IMR-90 (cell line): ENCODE measurements at regions not wholly inside any gene's neighbourhood (a gene's known extent, or its start where the extent isn't known, plus 50 kb on each side); places are given as distances from the start of the nearest gene placed in this dataset.

Experiments used
- ATAC-seq: fragments of 200-7000 bp; cut with Tn5 transposase; 2 replicates; pipeline ENCODE4 v1.9.1; 2020; ENCODE audit warnings: low read depth, mild to moderate bottlenecking, moderate library complexity
- BruUV-seq: library from RNA; stranded (reverse); fragments of 400-500 nt; replicated peaks from 2 replicates; lab custom pipeline; 2021; lab: Mats Ljungman, UMichigan
- CTCF ChIA-PET: fragments of 300-600 bp; formaldehyde crosslinking; extraction: SDS; loops from one replicate; lab custom pipeline; 2021; ENCODE audit warnings: antibody characterized with exemption; lab: Yijun Ruan, JAX
- POLR2A ChIA-PET: fragments of 300-600 bp; sonication (Branson Sonifier 250); formaldehyde crosslinking; loops from one replicate; lab custom pipeline; 2022; ENCODE audit warnings: antibody characterized with exemption; ENCODE audit not compliant: unreplicated experiment; lab: Charles Lee
- DNase-seq: peaks from one replicate; pipeline ENCODE4 v3.0.0; 2013
- H2AFZ ChIP-seq: replicated peaks from 2 replicates; pipeline ENCODE3; 2013; ENCODE audit warnings: low read length, mild to moderate bottlenecking; ENCODE audit not compliant: poor library complexity
- H2AK5ac ChIP-seq: 2 replicates; pipeline ENCODE4 v1.6.1; 2013; ENCODE audit warnings: low read depth, low read length, inconsistent platforms
- H2AK9ac ChIP-seq: replicated peaks from 2 replicates; pipeline ENCODE3; 2013; ENCODE audit warnings: mild to moderate bottlenecking, low read depth, low read length, moderate library complexity; ENCODE audit not compliant: poor library complexity
- H2BK120ac ChIP-seq: 2 replicates; pipeline ENCODE4 v1.6.1; 2013; ENCODE audit warnings: low read depth, low read length, inconsistent platforms
- H2BK15ac ChIP-seq: 3 replicates; pipeline ENCODE4 v1.6.1; 2013; ENCODE audit warnings: low read depth, low read length, inconsistent platforms
- H2BK20ac ChIP-seq: 2 replicates; pipeline ENCODE4 v1.6.1; 2013; ENCODE audit warnings: low read depth, mild to moderate bottlenecking, inconsistent platforms, low read length, moderate library complexity
- H2BK5ac ChIP-seq: 2 replicates; pipeline ENCODE4 v1.6.1; 2013; ENCODE audit warnings: mild to moderate bottlenecking, low read depth, low read length, inconsistent platforms; ENCODE audit not compliant: poor library complexity, severe bottlenecking
- H3K14ac ChIP-seq: replicated peaks from 2 replicates; pipeline ENCODE4 v1.6.1; 2013; ENCODE audit warnings: low read depth, low read length, inconsistent platforms
- H3K18ac ChIP-seq: 2 replicates; pipeline ENCODE4 v1.6.1; 2013; ENCODE audit warnings: low read depth, low read length, control low read depth
- H3K23ac ChIP-seq: 2 replicates; pipeline ENCODE4 v1.6.1; 2013; ENCODE audit warnings: low read depth, low read length, inconsistent platforms
- H3K27ac ChIP-seq: 2 replicates; pipeline ENCODE4 v1.5.1; 2013; ENCODE audit warnings: mild to moderate bottlenecking, control low read depth, low read length; ENCODE audit not compliant: insufficient read depth
- H3K27me3 ChIP-seq: 2 replicates; pipeline ENCODE4 v1.6.1; 2013; ENCODE audit warnings: low read length; ENCODE audit not compliant: control insufficient read depth, insufficient read depth
- H3K36me3 ChIP-seq: 2 replicates; pipeline ENCODE4 v1.6.1; 2013; ENCODE audit warnings: low read length, mixed read lengths; ENCODE audit not compliant: control insufficient read depth, insufficient read depth
- H3K4ac ChIP-seq: 2 replicates; pipeline ENCODE4 v1.6.1; 2013; ENCODE audit warnings: low read depth, low read length, inconsistent platforms
- H3K4me1 ChIP-seq: 2 replicates; pipeline ENCODE4 v1.6.1; 2013; ENCODE audit warnings: low read length, mixed read lengths; ENCODE audit not compliant: control insufficient read depth, insufficient read depth
- H3K4me2 ChIP-seq: 2 replicates; pipeline ENCODE4 v1.6.1; 2013; ENCODE audit warnings: low read depth, mild to moderate bottlenecking, control low read depth, low read length, moderate library complexity
- H3K4me3 ChIP-seq: 2 replicates; pipeline ENCODE4 v1.5.1; 2013; ENCODE audit warnings: low read depth, mild to moderate bottlenecking, control low read depth, low read length, moderate library complexity; ENCODE audit not compliant: insufficient read depth
- H3K56ac ChIP-seq: 2 replicates; pipeline ENCODE4 v1.6.1; 2013; ENCODE audit warnings: low read length, inconsistent platforms; ENCODE audit not compliant: insufficient read depth; ENCODE audit errors: extremely low read depth
- H3K79me1 ChIP-seq, 2 experiments: 2 replicates each; pipeline ENCODE4 v1.6.1; 2013; ENCODE audit warnings: low read length in 2 of 2, inconsistent platforms in 1 of 2, low read depth in 1 of 2
- H3K9ac ChIP-seq: 2 replicates; pipeline ENCODE4 v1.6.1; 2013; ENCODE audit warnings: low read depth, low read length, control low read depth
- H3K9me1 ChIP-seq: 2 replicates; pipeline ENCODE4 v1.6.1; 2013; ENCODE audit warnings: low read length, inconsistent platforms; ENCODE audit not compliant: insufficient read depth
- H3K9me3 ChIP-seq: 2 replicates; pipeline ENCODE4 v1.6.1; 2013; ENCODE audit warnings: low read length; ENCODE audit not compliant: control insufficient read depth, insufficient read depth
- H4K20me1 ChIP-seq: 2 replicates; pipeline ENCODE4 v1.6.1; 2013; ENCODE audit warnings: low read length, inconsistent platforms; ENCODE audit not compliant: insufficient read depth
- H4K5ac ChIP-seq: 2 replicates; pipeline ENCODE4 v1.6.1; 2013; ENCODE audit warnings: mild to moderate bottlenecking, low read depth, low read length, control low read depth
- H4K8ac ChIP-seq, 2 experiments: 2 replicates each; pipeline ENCODE4 v1.6.1; 2013; ENCODE audit warnings: low read depth in 2 of 2, low read length in 2 of 2, control low read depth in 1 of 2, inconsistent platforms in 1 of 2
- H4K91ac ChIP-seq: 2 replicates; pipeline ENCODE4 v1.6.1; 2013; ENCODE audit warnings: low read depth, low read length, inconsistent platforms; ENCODE audit not compliant: insufficient read depth
- BHLHE40 ChIP-seq: fragments of 150-350 bp; IDR thresholded peaks from 2 replicates; pipeline ENCODE4 v1.6.1; 2016; ENCODE audit warnings: mild to moderate bottlenecking, low read depth, low read length
- CEBPB ChIP-seq: IDR thresholded peaks from 2 replicates; pipeline ENCODE4 v1.6.1; 2012; ENCODE audit warnings: low read depth, low read length, improper control_type of control experiment
- CHD1 ChIP-seq: IDR thresholded peaks from 2 replicates; pipeline ENCODE4 v1.6.1; 2012; ENCODE audit warnings: low read depth, low read length, improper control_type of control experiment
- FOS ChIP-seq: fragments of 150-350 bp; IDR thresholded peaks from 2 replicates; pipeline ENCODE4 v1.6.1; 2016; ENCODE audit warnings: low read depth, low read length
- MAFK ChIP-seq: IDR thresholded peaks from 2 replicates; pipeline ENCODE4 v1.6.1; 2012; ENCODE audit warnings: low read depth, low read length, improper control_type of control experiment
- MXI1 ChIP-seq: IDR thresholded peaks from 2 replicates; pipeline ENCODE4 v1.6.1; 2012; ENCODE audit warnings: low read depth, mild to moderate bottlenecking, low read length, moderate library complexity, borderline replicate concordance
- POLR2A ChIP-seq: IDR thresholded peaks from 2 replicates; pipeline ENCODE4 v1.6.1; 2012; ENCODE audit warnings: mild to moderate bottlenecking, low read depth, low read length
- RAD21 ChIP-seq: IDR thresholded peaks from 2 replicates; pipeline ENCODE4 v1.6.1; 2012; ENCODE audit warnings: low read length, improper control_type of control experiment
- RCOR1 ChIP-seq: IDR thresholded peaks from 2 replicates; pipeline ENCODE4 v1.6.1; 2012; ENCODE audit warnings: mild to moderate bottlenecking, low read length, improper control_type of control experiment; ENCODE audit not compliant: insufficient replicate concordance
- SMC3 ChIP-seq: fragments of 150-350 bp; IDR thresholded peaks from 2 replicates; pipeline ENCODE4 v1.6.1; 2016; ENCODE audit warnings: low read depth, mild to moderate bottlenecking, antibody characterized with exemption, low read length, moderate library complexity
- WGBS, 2 experiments: methylation state at CpG; one replicate each; pipeline versions ENCODE4 v1.1.5 to v1.1.7; 2013; ENCODE audit warnings: missing lambda C conversion rate in 2 of 2; ENCODE audit not compliant: insufficient read length in 1 of 2; ENCODE audit errors: extremely low coverage in 2 of 2; 5-methylcytosine and 5-hydroxymethylcytosine counted together
- dilution Hi-C: fragments of 300-500 bp; cut with HindIII; formaldehyde crosslinking; loops from one replicate; pipeline ENCODE4 v1.14.3; 2018; ENCODE audit warnings: low sequenced_read_pairs; ENCODE audit not compliant: unreplicated experiment
- in situ Hi-C: fragments of 300-500 bp; cut with MboI; formaldehyde crosslinking; loops from 3 replicates; pipeline ENCODE4 v1.14.3; 2019; ENCODE audit warnings: low sequenced_read_pairs, inconsistent platforms, mixed read lengths
- intact Hi-C: fragments of 100-400 bp; cut with micrococcal nuclease; formaldehyde crosslinking; loops from 2 replicates; pipeline ENCODE4 v1.10.0; 2022
- TF ChIP-seq, protein P1 (sequence below): fragments of 150-350 bp; IDR thresholded peaks from 2 replicates; pipeline ENCODE4 v1.6.1; 2016; ENCODE audit warnings: low read depth, mild to moderate bottlenecking, low read length, moderate library complexity, borderline replicate concordance
- TF ChIP-seq, protein P2 (sequence below): fragments of 150-350 bp; IDR thresholded peaks from 2 replicates; pipeline ENCODE4 v1.6.1; 2017; ENCODE audit warnings: mild to moderate bottlenecking, antibody characterized with exemption, low read length, low read depth

DNA sequence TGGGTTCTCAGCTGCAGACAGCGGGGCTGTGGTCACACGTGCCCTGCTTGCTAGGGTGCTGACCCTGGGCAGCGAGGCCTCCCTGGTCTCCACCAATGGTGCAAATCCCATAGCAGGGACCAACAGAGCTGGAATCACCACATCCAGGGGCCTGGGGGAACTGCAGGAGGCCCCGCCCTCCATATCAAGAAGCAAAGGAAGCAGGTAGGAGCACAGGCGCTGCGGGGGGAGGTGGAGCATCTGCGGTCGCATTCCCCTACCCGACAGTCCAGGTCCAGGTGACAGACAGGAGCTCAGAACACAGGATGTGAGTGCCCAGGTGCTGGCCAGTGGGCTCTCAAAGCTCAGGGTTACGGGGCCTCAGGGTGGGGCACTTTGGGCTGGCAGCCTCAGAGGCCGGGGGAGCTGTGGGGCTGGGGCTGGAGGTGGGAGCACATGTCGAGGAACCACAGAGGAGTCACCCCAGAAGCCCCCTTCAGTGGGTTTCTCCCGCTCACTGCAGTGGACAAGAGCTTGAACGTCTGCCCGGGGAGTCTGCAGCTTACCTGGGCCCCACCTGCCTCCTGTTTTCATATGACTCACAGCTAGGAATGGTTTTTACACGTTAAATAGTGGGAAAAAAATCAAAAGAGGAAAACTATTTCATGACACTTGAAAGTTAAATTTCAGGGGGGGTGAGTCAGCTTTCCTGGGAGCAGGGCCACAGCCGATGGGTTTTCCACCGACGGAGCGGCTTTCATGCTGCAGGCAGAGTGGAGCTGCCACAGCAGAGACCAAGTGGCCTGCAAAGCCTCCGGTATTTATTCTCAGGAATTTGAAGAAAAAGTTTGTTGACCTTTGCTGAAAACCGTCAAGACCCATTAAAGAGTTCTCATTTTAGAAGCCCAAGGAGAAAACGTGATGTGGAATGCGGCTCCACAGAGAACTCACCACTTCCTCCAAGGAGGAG, 148.7 kb upstream of the PPP2R2D start:
- no peak overlapping the region for H3K4me2 ChIP-seq
- H3K36me3 ChIP-seq: no peaks in the 10 kb centered on the region
- H3K14ac ChIP-seq: no peak overlapping the region
- no peak overlapping the region for H2AFZ ChIP-seq
- POLR2A ChIA-PET: no interaction called here
- 67% methylated on average over 9 of the region's 24 CpGs; no CpG with 5 or more reads in 1 of the 2 experiments for WGBS, 2 experiments
- in situ Hi-C loops: no loop called here
- no peaks in the 10 kb centered on the region for H3K27me3 ChIP-seq
- no peak overlapping the region for H3K9ac ChIP-seq
- ATAC-seq (no peak), DNase-seq (no peak)
- H4K91ac ChIP-seq: no peak overlapping the region
- intact Hi-C loops: no loop called here
- no peak overlapping the region for H2BK15ac ChIP-seq
- dilution Hi-C loops: no loop called here
- H3K23ac ChIP-seq: no peak overlapping the region
- H2BK20ac ChIP-seq: no peak overlapping the region
- peaks cover 41% of the 10 kb centered on the region for H3K9me3 ChIP-seq
- no peaks in the 10 kb centered on the region for H3K9me1 ChIP-seq
- no peak overlapping the region for H3K56ac ChIP-seq
- no peak overlapping the region for H2AK9ac ChIP-seq
- H3K79me1 ChIP-seq: no peaks in the 10 kb centered on the region
- no peak overlapping the region for H3K4ac ChIP-seq
- no TSS peak for BruUV-seq
- no peaks in the 10 kb centered on the region for H4K20me1 ChIP-seq
- no peak overlapping the region for H4K5ac ChIP-seq
- no peaks in the 10 kb centered on the region for H3K4me1 ChIP-seq
- no peak overlapping the region for H4K8ac ChIP-seq
- H3K4me3 ChIP-seq: no peak overlapping the region
- H3K27ac ChIP-seq: no peak overlapping the region
- H3K18ac ChIP-seq: no peak overlapping the region
- no peak overlapping the region for H2BK120ac ChIP-seq
- H2BK5ac ChIP-seq: no peak overlapping the region
- no peak for TF ChIP-seq CHD1
- TF ChIP-seq FOS: no peak
- TF ChIP-seq MXI1: no peak
- TF ChIP-seq RAD21: no peak
- no peak for TF ChIP-seq CEBPB
- TF ChIP-seq, protein P1, sequence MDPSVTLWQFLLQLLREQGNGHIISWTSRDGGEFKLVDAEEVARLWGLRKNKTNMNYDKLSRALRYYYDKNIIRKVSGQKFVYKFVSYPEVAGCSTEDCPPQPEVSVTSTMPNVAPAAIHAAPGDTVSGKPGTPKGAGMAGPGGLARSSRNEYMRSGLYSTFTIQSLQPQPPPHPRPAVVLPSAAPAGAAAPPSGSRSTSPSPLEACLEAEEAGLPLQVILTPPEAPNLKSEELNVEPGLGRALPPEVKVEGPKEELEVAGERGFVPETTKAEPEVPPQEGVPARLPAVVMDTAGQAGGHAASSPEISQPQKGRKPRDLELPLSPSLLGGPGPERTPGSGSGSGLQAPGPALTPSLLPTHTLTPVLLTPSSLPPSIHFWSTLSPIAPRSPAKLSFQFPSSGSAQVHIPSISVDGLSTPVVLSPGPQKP: no peak
- TF ChIP-seq MAFK: no peak
- TF ChIP-seq SMC3: no peak
- TF ChIP-seq BHLHE40: no peak
- TF ChIP-seq, protein P2, sequence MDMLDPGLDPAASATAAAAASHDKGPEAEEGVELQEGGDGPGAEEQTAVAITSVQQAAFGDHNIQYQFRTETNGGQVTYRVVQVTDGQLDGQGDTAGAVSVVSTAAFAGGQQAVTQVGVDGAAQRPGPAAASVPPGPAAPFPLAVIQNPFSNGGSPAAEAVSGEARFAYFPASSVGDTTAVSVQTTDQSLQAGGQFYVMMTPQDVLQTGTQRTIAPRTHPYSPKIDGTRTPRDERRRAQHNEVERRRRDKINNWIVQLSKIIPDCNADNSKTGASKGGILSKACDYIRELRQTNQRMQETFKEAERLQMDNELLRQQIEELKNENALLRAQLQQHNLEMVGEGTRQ: no peak
- no peak for TF ChIP-seq POLR2A
- TF ChIP-seq RCOR1: no peak
- CTCF ChIA-PET: no interaction called here
- H2AK5ac ChIP-seq: no peak overlapping the region
